Epithelial cell of proximal tubule (primary cell): ENCODE measurements at regions not wholly inside any gene's neighbourhood (a gene's known extent, or its start where the extent isn't known, plus 50 kb on each side); places are given as distances from the start of the nearest gene placed in this dataset.

Experiments
- DNase-seq: peaks from one replicate; pipeline ENCODE4 v3.0.0-alpha.2; 2011; ENCODE audit warnings: low read depth
- H3K4me3 ChIP-seq: 2 replicates; pipeline ENCODE4 v1.5.1; 2011; ENCODE audit warnings: low read depth, mild to moderate bottlenecking, low read length
- TF ChIP-seq, protein P1 (sequence below): conservative IDR thresholded peaks from 2 replicates; pipeline ENCODE4 v1.5.1; 2012; ENCODE audit warnings: low read depth, mild to moderate bottlenecking, low read length

DNA sequence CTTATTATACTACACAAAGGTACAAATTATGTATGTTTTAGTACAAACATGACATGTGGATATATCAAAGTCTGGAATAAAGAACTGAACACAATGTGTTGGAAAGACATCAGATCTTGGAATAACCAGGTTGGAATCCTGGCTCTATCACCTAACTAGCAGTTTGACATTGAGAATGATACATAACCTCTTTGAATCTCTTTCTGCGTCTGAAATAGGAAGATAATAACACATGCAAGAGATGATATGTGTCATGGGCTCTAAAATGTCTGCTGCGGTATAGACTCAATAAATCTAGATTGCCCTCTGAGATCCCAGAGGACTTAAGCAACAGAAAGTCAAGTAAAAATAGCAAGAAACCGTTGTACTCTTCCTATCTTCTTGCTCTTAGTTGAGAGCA, 66.8 kb upstream of the CCN2 start:
- no peak overlapping the region for H3K4me3 ChIP-seq
- TF ChIP-seq, protein P1, sequence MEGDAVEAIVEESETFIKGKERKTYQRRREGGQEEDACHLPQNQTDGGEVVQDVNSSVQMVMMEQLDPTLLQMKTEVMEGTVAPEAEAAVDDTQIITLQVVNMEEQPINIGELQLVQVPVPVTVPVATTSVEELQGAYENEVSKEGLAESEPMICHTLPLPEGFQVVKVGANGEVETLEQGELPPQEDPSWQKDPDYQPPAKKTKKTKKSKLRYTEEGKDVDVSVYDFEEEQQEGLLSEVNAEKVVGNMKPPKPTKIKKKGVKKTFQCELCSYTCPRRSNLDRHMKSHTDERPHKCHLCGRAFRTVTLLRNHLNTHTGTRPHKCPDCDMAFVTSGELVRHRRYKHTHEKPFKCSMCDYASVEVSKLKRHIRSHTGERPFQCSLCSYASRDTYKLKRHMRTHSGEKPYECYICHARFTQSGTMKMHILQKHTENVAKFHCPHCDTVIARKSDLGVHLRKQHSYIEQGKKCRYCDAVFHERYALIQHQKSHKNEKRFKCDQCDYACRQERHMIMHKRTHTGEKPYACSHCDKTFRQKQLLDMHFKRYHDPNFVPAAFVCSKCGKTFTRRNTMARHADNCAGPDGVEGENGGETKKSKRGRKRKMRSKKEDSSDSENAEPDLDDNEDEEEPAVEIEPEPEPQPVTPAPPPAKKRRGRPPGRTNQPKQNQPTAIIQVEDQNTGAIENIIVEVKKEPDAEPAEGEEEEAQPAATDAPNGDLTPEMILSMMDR, result no peak
- no peak for DNase-seq

DNA sequence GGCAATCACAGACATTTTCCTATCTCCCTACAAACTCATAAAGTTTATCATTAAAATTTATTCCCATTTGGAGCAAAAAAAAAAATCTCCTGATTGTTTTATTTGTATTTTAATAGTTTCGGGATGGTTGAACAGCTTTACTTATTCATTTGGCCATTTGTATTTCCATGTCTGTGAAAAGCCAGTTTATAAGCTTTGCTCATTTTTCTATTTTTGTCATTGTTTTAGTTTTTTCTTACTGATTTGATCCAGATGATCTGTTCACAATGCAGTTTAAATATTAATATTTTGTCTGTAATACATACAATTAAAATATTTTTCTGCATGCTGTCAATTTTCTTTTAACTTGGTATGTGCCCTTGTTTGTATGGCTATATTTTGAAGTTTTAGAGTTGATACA, 65.2 kb upstream of the CCN2 start:
- no peak for DNase-seq
- TF ChIP-seq, protein P1, result no peak
- no peak overlapping the region for H3K4me3 ChIP-seq

DNA sequence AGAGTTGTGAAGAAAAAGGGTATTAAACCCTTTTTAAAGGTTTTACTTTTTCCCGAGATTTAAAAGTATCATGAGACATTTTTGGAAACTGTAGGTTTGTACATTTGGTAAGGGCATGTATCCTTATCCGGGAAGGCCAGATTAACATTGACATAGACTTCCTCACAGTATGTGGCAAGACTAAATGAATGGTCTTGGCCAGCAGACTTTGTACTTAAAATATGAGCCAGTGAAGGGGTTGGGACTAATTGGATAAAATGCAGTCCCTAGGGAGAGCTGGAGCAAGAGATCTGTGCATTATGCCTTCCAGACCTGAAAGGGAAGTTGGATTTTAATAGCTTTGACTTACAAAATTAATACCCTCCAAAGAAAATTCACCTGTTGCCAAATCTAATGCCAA, 60.4 kb upstream of the CCN2 start:
- TF ChIP-seq, protein P1, result no peak
- H3K4me3 ChIP-seq, result no peak overlapping the region
- no peak for DNase-seq

DNA sequence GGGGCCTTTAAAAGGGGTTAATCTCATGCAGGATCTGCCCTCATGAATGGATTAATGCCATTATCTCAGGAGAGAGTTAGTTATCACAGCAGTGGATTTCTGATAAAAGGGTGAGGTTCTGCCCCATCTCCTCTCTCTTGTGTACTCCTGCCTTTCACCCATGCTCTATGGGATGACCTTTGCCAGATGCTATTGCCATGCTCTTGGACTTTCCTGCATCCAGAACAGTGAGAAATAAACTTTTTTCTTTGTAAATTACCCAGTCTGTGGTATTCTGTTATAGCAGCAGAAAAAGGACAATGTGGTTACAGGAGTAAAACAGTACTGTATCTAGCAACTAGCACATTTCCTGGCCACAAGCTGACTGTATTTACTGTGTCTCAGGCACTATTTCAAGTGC, 58.0 kb upstream of the CCN2 start:
- DNase-seq, result no peak
- no peak overlapping the region for H3K4me3 ChIP-seq
- TF ChIP-seq, protein P1, result no peak

DNA sequence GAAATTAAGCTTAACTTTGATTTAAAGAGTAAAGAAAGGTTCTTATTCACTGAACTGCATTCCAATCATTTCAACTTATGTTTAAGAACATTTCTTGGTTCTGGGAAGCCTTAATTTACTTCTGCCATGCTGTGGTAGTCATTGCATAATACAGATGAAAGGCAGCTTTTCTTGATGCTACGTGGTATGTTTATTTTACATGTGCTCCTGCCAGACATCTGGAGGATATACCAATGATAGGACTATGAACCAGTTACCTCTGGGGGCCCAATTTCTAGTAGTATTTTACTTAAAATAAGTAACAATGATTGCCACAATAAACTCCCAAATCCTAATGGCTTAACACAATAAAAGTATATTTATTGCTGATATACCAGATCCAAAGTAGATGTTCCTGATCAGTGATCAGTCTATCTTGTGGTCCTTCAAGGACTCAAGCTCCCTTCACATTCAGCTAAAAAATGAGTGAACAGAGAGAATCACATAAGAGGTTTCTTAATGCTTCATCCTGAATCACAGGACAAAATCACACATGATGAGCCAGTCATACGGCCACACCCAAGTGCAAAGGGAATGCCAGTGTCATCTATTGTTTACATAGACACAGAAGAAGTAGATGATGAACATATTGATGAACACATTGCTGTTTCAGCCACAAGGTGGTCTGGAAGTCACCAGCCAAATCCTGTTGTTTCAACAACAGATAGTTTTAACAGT, 56.5 kb upstream of the CCN2 start:
- H3K4me3 ChIP-seq, result no peak overlapping the region
- no peak for DNase-seq
- TF ChIP-seq, protein P1, result no peak

DNA sequence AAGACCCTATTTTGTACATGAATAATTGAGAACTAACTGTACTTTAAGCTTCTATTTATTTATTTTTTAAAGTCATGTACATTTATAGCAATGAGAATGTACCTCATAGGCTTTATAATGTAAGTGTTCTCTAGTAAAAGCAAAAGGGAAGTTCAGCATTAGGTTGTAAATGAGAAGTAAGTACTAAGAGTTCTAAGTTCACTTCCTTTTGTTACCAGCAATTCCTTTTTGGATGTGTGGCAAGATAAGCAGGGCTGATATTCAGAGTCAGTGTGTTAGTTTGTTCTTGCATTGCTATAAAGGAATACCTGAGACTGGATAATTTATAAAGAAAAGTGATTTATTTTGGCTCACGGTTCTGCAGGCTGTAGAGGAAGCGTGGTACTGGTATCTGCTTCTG, 54.0 kb upstream of the CCN2 start:
- DNase-seq, result no peak
- TF ChIP-seq, protein P1, result no peak
- no peak overlapping the region for H3K4me3 ChIP-seq

DNA sequence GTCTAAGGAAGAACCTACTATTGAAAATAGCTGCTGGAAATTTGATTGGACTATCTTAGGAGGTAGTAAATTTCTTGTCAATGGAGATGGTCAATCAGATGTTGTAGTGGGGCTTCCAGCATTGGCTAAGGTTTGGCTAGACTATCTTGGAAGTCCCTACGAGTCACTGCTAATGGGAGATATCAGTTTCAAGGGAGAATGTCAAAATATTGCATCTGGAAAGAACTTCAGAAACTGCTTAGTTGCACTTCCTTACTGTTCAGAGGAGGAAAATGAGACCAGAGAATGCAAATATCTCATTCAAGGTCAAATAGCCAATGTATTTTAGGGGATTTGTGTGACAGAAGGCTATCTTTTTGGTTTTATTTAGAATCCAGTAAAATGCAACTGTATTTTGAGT, 53.5 kb upstream of the CCN2 start:
- DNase-seq, result no peak
- no peak overlapping the region for H3K4me3 ChIP-seq
- TF ChIP-seq, protein P1, result no peak
